Smooth muscle cell (in vitro differentiated cells): ENCODE measurements at regions not wholly inside any gene's neighbourhood (a gene's known extent, or its start where the extent isn't known, plus 50 kb on each side); places are given as distances from the start of the nearest gene placed in this dataset.

ENCODE experiments used
- DNase-seq: peaks from one replicate; lab custom pipeline; 2025; ENCODE audit not compliant: unreplicated experiment; lab: John Stamatoyannopoulos, UW
- H2AFZ ChIP-seq: fragments of 200-600 bp; sonication (generic); 2 replicates; pipeline ENCODE4 v1.6.0; 2016; ENCODE audit warnings: antibody characterized with exemption, low read depth, mild to moderate bottlenecking
- H3F3A ChIP-seq: fragments of 200-600 bp; sonication (generic); 2 replicates; pipeline ENCODE4 v1.6.0; 2017; ENCODE audit warnings: antibody characterized with exemption, low read depth
- H3K27ac ChIP-seq: fragments of 200-600 bp; sonication (generic); 2 replicates; pipeline ENCODE4 v1.5.1; 2016; ENCODE audit warnings: low read depth, mild to moderate bottlenecking
- H3K27me3 ChIP-seq: fragments of 200-600 bp; sonication (generic); 2 replicates; pipeline ENCODE4 v1.6.1; 2016; ENCODE audit warnings: low read depth, mild to moderate bottlenecking
- H3K36me3 ChIP-seq: fragments of 200-600 bp; sonication (generic); 2 replicates; pipeline ENCODE4 v1.5.1; 2016; ENCODE audit warnings: low read depth
- H3K4me1 ChIP-seq: fragments of 200-600 bp; sonication (generic); 2 replicates; pipeline ENCODE4 v1.5.1; 2016; ENCODE audit warnings: low read depth
- H3K4me2 ChIP-seq: fragments of 200-600 bp; sonication (generic); 2 replicates; pipeline ENCODE4 v1.6.0; 2016; ENCODE audit warnings: mild to moderate bottlenecking
- H3K4me3 ChIP-seq: fragments of 200-600 bp; sonication (generic); 2 replicates; pipeline ENCODE4 v1.5.1; 2016; ENCODE audit warnings: mild to moderate bottlenecking
- H3K79me2 ChIP-seq: fragments of 200-600 bp; sonication (generic); 2 replicates; pipeline ENCODE4 v1.6.0; 2016; ENCODE audit warnings: low read depth, mild to moderate bottlenecking
- H3K9ac ChIP-seq: fragments of 200-600 bp; sonication (generic); 2 replicates; pipeline ENCODE4 v1.6.0; 2016; ENCODE audit warnings: low read depth
- H3K9me3 ChIP-seq: fragments of 200-600 bp; sonication (generic); replicated peaks from 2 replicates; pipeline ENCODE4 v1.5.1; 2016; ENCODE audit warnings: low read depth
- H4K20me1 ChIP-seq: fragments of 200-600 bp; sonication (generic); 2 replicates; pipeline ENCODE4 v1.6.0; 2016; ENCODE audit warnings: low read depth
- WGBS: methylation state at CpG from one replicate; pipeline ENCODE4 v1.1.7; 2016; ENCODE audit warnings: low lambda C conversion rate; 5-methylcytosine and 5-hydroxymethylcytosine counted together
- TF ChIP-seq, protein P1 (sequence below): fragments of 200-600 bp; sonication (generic); IDR thresholded peaks from 2 replicates; pipeline ENCODE4 v1.5.1; 2017; ENCODE audit warnings: borderline replicate concordance, mild to moderate bottlenecking, antibody characterized with exemption; ENCODE audit not compliant: insufficient read depth, poor library complexity, severe bottlenecking

DNA sequence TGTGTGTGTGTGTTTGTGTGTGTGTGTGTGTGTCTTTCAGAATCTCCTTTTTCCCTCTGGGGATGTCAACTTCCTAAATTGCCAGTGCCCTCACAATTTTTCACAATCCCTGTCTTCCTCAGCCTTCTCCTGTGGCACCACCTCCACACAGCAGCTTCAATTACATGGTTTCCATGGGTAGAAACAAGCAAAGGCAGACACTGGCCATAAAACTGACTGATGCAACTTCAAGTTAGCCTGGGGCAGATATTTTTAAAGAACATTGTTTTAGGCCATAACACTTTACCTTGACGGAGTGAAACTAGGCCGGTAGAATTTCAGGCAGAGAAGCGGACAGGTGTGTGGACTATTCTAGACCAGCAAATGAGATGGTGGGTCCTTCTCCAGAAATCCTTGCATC, 405.8 kb upstream of the SUCLG2 start:
- H3K79me2 ChIP-seq = no peaks in the 10 kb centered on the region
- H3K27ac ChIP-seq = no peak overlapping the region
- no peaks in the 10 kb centered on the region for H3K9me3 ChIP-seq
- no peaks in the 10 kb centered on the region for H3K27me3 ChIP-seq
- H3F3A ChIP-seq = no peaks in the 10 kb centered on the region
- no peaks in the 10 kb centered on the region for H4K20me1 ChIP-seq
- no peak overlapping the region for H2AFZ ChIP-seq
- no peak overlapping the region for H3K9ac ChIP-seq
- no peak for DNase-seq
- H3K4me1 ChIP-seq = no peaks in the 10 kb centered on the region
- H3K4me2 ChIP-seq = no peak overlapping the region
- H3K36me3 ChIP-seq = no peaks in the 10 kb centered on the region
- TF ChIP-seq, protein P1, sequence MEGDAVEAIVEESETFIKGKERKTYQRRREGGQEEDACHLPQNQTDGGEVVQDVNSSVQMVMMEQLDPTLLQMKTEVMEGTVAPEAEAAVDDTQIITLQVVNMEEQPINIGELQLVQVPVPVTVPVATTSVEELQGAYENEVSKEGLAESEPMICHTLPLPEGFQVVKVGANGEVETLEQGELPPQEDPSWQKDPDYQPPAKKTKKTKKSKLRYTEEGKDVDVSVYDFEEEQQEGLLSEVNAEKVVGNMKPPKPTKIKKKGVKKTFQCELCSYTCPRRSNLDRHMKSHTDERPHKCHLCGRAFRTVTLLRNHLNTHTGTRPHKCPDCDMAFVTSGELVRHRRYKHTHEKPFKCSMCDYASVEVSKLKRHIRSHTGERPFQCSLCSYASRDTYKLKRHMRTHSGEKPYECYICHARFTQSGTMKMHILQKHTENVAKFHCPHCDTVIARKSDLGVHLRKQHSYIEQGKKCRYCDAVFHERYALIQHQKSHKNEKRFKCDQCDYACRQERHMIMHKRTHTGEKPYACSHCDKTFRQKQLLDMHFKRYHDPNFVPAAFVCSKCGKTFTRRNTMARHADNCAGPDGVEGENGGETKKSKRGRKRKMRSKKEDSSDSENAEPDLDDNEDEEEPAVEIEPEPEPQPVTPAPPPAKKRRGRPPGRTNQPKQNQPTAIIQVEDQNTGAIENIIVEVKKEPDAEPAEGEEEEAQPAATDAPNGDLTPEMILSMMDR = no peak
- H3K4me3 ChIP-seq = no peak overlapping the region
- 49% methylated on average over 3 of the region's 3 CpGs for WGBS

DNA sequence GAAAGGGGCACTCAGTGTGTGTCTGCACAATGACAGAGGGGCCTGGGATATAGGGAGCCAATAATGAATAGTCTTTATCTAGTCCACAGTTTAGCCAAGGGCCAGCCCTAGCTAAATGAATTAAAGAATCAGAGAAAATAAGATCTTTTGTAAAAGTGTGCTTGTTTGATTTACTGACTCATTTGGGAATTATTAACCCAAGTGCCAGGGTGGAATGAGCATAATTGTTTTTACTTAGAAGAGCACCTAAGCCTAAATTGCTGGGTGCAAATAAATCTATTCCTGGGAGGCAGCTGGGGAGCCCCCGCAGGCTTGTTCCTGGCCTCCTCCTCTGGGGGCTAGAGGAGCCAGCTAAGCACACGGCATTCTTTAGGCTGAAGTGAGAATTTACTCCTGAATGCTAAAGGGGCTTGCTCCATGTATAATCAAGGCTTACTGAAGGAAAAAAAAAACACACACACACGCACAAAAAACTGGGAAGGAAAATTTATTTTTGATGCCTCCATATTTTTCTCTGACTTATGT, 405.3 kb upstream of the SUCLG2 start:
- no peak overlapping the region for H3K4me3 ChIP-seq
- H3K4me1 ChIP-seq = no peaks in the 10 kb centered on the region
- H3K9me3 ChIP-seq = no peaks in the 10 kb centered on the region
- no peak for DNase-seq
- H3K27ac ChIP-seq = no peak overlapping the region
- H3K27me3 ChIP-seq = no peaks in the 10 kb centered on the region
- WGBS = 85% methylated on average over 3 of the region's 3 CpGs
- no peak overlapping the region for H2AFZ ChIP-seq
- no peaks in the 10 kb centered on the region for H3F3A ChIP-seq
- H4K20me1 ChIP-seq = no peaks in the 10 kb centered on the region
- H3K9ac ChIP-seq = no peak overlapping the region
- no peak overlapping the region for H3K4me2 ChIP-seq
- no peaks in the 10 kb centered on the region for H3K36me3 ChIP-seq
- TF ChIP-seq, protein P1 = no peak
- H3K79me2 ChIP-seq = no peaks in the 10 kb centered on the region

DNA sequence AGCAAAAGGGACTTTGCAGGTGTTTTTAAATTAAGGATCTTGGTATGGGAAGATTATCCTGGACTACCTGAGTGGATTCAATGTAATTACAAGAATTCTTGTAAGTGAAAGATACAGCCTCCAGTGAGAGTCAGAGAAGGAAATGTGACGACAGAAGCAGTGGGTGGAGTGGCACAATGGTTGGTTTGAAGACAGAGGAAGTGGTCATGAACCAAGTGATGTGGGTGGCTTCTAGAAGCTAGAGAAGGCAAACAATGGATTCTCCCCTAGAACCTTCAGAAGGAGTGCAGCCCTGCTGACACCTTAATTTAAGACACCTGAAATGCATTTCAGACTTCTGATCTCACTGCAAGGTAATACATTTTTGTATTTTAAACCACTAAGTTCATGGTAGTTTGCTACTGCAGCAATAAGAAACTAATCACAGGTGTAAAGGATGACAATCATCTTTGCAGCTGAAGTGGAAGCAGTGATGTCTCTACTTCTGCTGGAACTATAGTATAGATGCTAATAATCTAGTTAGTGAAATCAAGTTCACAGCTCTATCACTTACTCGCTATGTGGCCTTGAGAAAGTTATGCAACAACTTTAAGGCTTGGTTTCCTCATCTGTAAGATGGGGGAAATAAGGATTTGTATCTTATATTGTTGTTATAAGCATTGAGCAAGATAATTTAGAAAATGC, 403.4 kb upstream of the SUCLG2 start:
- Histone ChIP-seq H3K9ac (no peak overlapping the region), H3K27ac (no peak overlapping the region), H4K20me1 (no peaks in the 10 kb centered on the region), H3K79me2 (no peaks in the 10 kb centered on the region), H3K9me3 (no peaks in the 10 kb centered on the region), H3K27me3 (no peaks in the 10 kb centered on the region), H3K36me3 (no peaks in the 10 kb centered on the region), H3K4me1 (no peaks in the 10 kb centered on the region), H3F3A (no peaks in the 10 kb centered on the region), H2AFZ (no peak overlapping the region), H3K4me3 (no peak overlapping the region), H3K4me2 (no peak overlapping the region)
- 45% methylated on average over 2 of the region's 2 CpGs for WGBS
- no peak for DNase-seq
- TF ChIP-seq, protein P1 = no peak

DNA sequence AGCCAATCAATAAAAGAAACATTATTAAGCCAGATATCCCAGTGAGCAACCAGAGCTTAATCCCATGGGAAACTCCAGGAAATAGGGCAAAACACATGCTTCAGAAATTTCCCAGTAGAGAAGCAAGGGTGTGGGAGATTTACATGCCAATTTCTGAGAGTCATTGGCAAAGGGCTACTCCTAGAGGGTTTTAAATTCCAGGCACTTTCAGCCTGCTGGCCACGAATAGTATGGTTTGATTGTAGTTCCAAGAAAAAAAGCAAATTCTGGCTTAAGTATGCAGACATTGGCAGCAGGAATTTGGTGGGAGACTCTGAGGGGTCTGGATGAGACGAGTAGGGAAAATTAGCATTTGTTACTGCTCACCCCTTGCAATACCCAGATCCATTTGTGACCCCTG, 402.1 kb upstream of the SUCLG2 start:
- Histone ChIP-seq H3K27me3 (no peaks in the 10 kb centered on the region), H3K27ac (no peak overlapping the region), H3F3A (no peaks in the 10 kb centered on the region), H3K4me3 (no peak overlapping the region), H3K4me2 (no peak overlapping the region), H3K4me1 (no peaks in the 10 kb centered on the region), H2AFZ (no peak overlapping the region), H3K9ac (no peak overlapping the region), H3K36me3 (no peaks in the 10 kb centered on the region), H4K20me1 (no peaks in the 10 kb centered on the region), H3K9me3 (no peaks in the 10 kb centered on the region), H3K79me2 (no peaks in the 10 kb centered on the region)
- no peak for DNase-seq
- TF ChIP-seq, protein P1 = no peak
- WGBS = 67% methylated on average over 2 of the region's 2 CpGs
